Panc1 (cell line): ENCODE measurements at regions not wholly inside any gene's neighbourhood (a gene's known extent, or its start where the extent isn't known, plus 50 kb on each side); places are given as distances from the start of the nearest gene placed in this dataset.

Experiments
- POLR2AphosphoS5 ChIP-seq: IDR thresholded peaks from 2 replicates; pipeline ENCODE4 v1.6.1; 2012; ENCODE audit warnings: mild to moderate bottlenecking, low read depth, low read length, moderate library complexity
- TF ChIP-seq, protein P1 (sequence below): fragments of 450-650 bp; IDR thresholded peaks from 2 replicates; pipeline ENCODE4 v1.5.1; 2017; ENCODE audit warnings: mild to moderate bottlenecking

DNA sequence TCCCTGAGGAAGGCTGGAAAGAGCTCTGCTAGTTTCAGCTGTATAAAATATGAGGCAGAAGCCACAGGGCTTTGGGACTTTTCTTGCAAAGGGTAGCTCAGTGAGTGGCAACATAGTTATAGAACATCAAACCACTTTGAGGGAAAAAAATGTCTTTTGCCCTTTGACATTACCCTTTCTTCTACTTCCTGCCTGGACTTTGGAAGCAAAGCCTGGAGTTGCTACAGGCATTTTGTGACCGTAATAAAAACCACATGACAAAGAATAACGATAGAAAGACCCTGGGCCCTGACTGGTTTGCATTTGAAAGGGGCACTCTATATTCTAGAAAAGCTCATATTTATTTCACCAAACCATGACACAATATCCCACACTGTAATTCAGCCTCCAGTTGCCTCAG lies 440.9 kb downstream of the DIRAS2 start:
- TF ChIP-seq, protein P1, sequence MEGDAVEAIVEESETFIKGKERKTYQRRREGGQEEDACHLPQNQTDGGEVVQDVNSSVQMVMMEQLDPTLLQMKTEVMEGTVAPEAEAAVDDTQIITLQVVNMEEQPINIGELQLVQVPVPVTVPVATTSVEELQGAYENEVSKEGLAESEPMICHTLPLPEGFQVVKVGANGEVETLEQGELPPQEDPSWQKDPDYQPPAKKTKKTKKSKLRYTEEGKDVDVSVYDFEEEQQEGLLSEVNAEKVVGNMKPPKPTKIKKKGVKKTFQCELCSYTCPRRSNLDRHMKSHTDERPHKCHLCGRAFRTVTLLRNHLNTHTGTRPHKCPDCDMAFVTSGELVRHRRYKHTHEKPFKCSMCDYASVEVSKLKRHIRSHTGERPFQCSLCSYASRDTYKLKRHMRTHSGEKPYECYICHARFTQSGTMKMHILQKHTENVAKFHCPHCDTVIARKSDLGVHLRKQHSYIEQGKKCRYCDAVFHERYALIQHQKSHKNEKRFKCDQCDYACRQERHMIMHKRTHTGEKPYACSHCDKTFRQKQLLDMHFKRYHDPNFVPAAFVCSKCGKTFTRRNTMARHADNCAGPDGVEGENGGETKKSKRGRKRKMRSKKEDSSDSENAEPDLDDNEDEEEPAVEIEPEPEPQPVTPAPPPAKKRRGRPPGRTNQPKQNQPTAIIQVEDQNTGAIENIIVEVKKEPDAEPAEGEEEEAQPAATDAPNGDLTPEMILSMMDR, result no peak
- TF ChIP-seq POLR2AphosphoS5, result no peak
